ENCODE measurements at regions not wholly inside any gene's neighbourhood (a gene's known extent, or its start where the extent isn't known, plus 50 kb on each side); places are given as distances from the start of the nearest gene placed in this dataset.

DNA sequence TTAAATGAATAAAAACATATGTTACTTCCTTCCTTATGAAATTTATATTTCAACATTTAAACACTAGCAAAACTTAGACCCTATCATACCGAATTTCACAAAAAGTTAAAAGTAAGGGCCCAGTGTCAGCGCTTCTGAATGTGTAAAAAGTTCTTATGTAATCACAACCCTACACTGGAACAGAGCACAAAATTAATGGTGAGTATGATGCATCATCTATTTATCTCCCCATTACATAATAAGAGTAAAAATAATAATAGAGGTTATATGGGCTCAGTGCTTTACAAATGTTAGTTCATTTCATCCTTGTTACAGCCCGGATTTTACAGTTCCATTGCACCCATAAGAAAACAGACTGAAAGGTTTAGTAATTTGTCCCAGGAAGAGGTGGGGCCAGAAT is 144.9 kb upstream of the POU3F3 start:
- TF ChIP-seq RFX5 (IDR thresholded peaks at IDR 0.05; ENCODE audit: low read length) (no peak), EP300 (IDR thresholded peaks at IDR 0.05; ENCODE audit: borderline replicate concordance in 1 of 2, low read depth in 1 of 2, low read length in 1 of 2) (no peak), FOXJ3 (CRISPR knock-in tag; IDR thresholded peaks at IDR 0.05) (no peak), POLR2AphosphoS5 (IDR thresholded peaks at IDR 0.05; ENCODE audit: low read depth, low read length) (no peak), CHD2 (IDR thresholded peaks at IDR 0.05; ENCODE audit: low read length, partially characterized antibody) (no peak)
- TF ChIP-seq, protein P1, sequence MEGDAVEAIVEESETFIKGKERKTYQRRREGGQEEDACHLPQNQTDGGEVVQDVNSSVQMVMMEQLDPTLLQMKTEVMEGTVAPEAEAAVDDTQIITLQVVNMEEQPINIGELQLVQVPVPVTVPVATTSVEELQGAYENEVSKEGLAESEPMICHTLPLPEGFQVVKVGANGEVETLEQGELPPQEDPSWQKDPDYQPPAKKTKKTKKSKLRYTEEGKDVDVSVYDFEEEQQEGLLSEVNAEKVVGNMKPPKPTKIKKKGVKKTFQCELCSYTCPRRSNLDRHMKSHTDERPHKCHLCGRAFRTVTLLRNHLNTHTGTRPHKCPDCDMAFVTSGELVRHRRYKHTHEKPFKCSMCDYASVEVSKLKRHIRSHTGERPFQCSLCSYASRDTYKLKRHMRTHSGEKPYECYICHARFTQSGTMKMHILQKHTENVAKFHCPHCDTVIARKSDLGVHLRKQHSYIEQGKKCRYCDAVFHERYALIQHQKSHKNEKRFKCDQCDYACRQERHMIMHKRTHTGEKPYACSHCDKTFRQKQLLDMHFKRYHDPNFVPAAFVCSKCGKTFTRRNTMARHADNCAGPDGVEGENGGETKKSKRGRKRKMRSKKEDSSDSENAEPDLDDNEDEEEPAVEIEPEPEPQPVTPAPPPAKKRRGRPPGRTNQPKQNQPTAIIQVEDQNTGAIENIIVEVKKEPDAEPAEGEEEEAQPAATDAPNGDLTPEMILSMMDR (IDR thresholded peaks at IDR 0.05) = no peak
